ENCODE measurements at regions not wholly inside any gene's neighbourhood (a gene's known extent, or its start where the extent isn't known, plus 50 kb on each side); places are given as distances from the start of the nearest gene placed in this dataset.

GRCh38 chr17:36863131-36863530 is 74.1 kb upstream of the LHX1 start:
- DNase-seq: no peak
- H3K27ac Mint-ChIP-seq: no peak overlapping the region
- CTCF ChIA-PET: no interaction called here
- intact Hi-C loops (cut with micrococcal nuclease): no loop called here
- ATAC-seq (ENCODE audit: low read depth): no peak
- H3K27me3 Mint-ChIP-seq: peaks cover 14% of the 10 kb centered on the region
- POLR2A ChIA-PET: no interaction called here
- H3K4me1 Mint-ChIP-seq: no peaks in the 10 kb centered on the region
- no peak overlapping the region for H3K4me3 Mint-ChIP-seq
- TF ChIP-seq CTCF (IDR thresholded peaks at IDR 0.05): no peak
- H3K9me3 Mint-ChIP-seq: no peaks in the 10 kb centered on the region
- H3K36me3 Mint-ChIP-seq (ENCODE audit: low read depth): no peaks in the 10 kb centered on the region

- TF ChIP-seq CTCF (IDR thresholded peaks at IDR 0.05): no peak
- DNase-seq: no peak
- Mint-ChIP-seq H3K27me3 (peaks cover 11% of the 10 kb centered on the region), H3K36me3 (ENCODE audit: low read depth) (no peaks in the 10 kb centered on the region), H3K4me3 (no peak overlapping the region), H3K27ac (no peak overlapping the region), H3K4me1 (no peaks in the 10 kb centered on the region), H3K9me3 (no peaks in the 10 kb centered on the region)
- ChIA-PET CTCF (no interaction called here), POLR2A (no interaction called here)
- intact Hi-C loops (cut with micrococcal nuclease): no loop called here
- ATAC-seq (ENCODE audit: low read depth): no peak
Measured at GRCh38 chr17:36863676-36864612, 73.3 kb upstream of the LHX1 start.

GRCh38 chr17:36864827-36865430 is 72.3 kb upstream of the LHX1 start:
- no peaks in the 10 kb centered on the region for H3K4me1 Mint-ChIP-seq
- CTCF ChIA-PET: no interaction called here
- peaks cover 13% of the 10 kb centered on the region for H3K27me3 Mint-ChIP-seq
- DNase-seq: no peak
- intact Hi-C loops (cut with micrococcal nuclease): no loop called here
- no peak overlapping the region for H3K4me3 Mint-ChIP-seq
- H3K9me3 Mint-ChIP-seq: no peaks in the 10 kb centered on the region
- H3K36me3 Mint-ChIP-seq (ENCODE audit: low read depth): no peaks in the 10 kb centered on the region
- no peak for ATAC-seq (ENCODE audit: low read depth)
- H3K27ac Mint-ChIP-seq: no peak overlapping the region
- POLR2A ChIA-PET: no interaction called here
- no peak for TF ChIP-seq CTCF (IDR thresholded peaks at IDR 0.05)

GRCh38 chr17:36867716-36868341 is 69.4 kb upstream of the LHX1 start:
- POLR2A ChIA-PET: no interaction called here
- ATAC-seq (ENCODE audit: low read depth): no peak
- no peaks in the 10 kb centered on the region for H3K36me3 Mint-ChIP-seq (ENCODE audit: low read depth)
- no peaks in the 10 kb centered on the region for H3K4me1 Mint-ChIP-seq
- peaks cover 4% of the 10 kb centered on the region for H3K9me3 Mint-ChIP-seq
- no peak overlapping the region for H3K27ac Mint-ChIP-seq
- H3K27me3 Mint-ChIP-seq: peaks cover 19% of the 10 kb centered on the region
- no peak overlapping the region for H3K4me3 Mint-ChIP-seq
- CTCF ChIA-PET: no interaction called here
- no peak for DNase-seq
- intact Hi-C loops (cut with micrococcal nuclease): no loop called here
- no peak for TF ChIP-seq CTCF (IDR thresholded peaks at IDR 0.05)

GRCh38 chr17:36868777-36869176 is 68.5 kb upstream of the LHX1 start:
- H3K4me1 Mint-ChIP-seq: no peaks in the 10 kb centered on the region
- ChIA-PET POLR2A (no interaction called here), CTCF (no interaction called here)
- H3K36me3 Mint-ChIP-seq (ENCODE audit: low read depth): no peaks in the 10 kb centered on the region
- DNase-seq (no peak), ATAC-seq (ENCODE audit: low read depth) (no peak)
- H3K27me3 Mint-ChIP-seq: peaks cover 19% of the 10 kb centered on the region
- intact Hi-C loops (cut with micrococcal nuclease): no loop called here
- no peak for TF ChIP-seq CTCF (IDR thresholded peaks at IDR 0.05)
- no peak overlapping the region for H3K27ac Mint-ChIP-seq
- no peak overlapping the region for H3K4me3 Mint-ChIP-seq
- peaks cover 4% of the 10 kb centered on the region for H3K9me3 Mint-ChIP-seq

All from activated B cell treated with CpG ODN at 0.5 μM for 24 hours (primary cell).